Omental fat pad (tissue), 3 donors: ENCODE measurements at regions not wholly inside any gene's neighbourhood (a gene's known extent, or its start where the extent isn't known, plus 50 kb on each side); places are given as distances from the start of the nearest gene placed in this dataset.
"Not testable (repeated sequence)": the region's sequence is repeated elsewhere in the genome, so short reads cannot be mapped to it uniquely, and the experiment has no call there.

Experiments used
- ATAC-seq: fragments of 150-250 bp; one replicate; pipeline ENCODE4 v1.9.1; 2016; ENCODE audit warnings: mild to moderate bottlenecking, moderate library complexity; ENCODE audit not compliant: low FRiP score
- DNase-seq: peaks from one replicate; pipeline ENCODE4 v3.0.0-alpha.2; 2019; ENCODE audit warnings: low spot score
- TF ChIP-seq, protein P1 (sequence below), 3 donors: fragments of 450-650 bp; IDR thresholded peaks; one replicate each; pipeline ENCODE4 v1.5.1; 2016 to 2017; ENCODE audit warnings: antibody characterized with exemption in 3 of 3, mild to moderate bottlenecking in 3 of 3, moderate library complexity in 2 of 3

DNA sequence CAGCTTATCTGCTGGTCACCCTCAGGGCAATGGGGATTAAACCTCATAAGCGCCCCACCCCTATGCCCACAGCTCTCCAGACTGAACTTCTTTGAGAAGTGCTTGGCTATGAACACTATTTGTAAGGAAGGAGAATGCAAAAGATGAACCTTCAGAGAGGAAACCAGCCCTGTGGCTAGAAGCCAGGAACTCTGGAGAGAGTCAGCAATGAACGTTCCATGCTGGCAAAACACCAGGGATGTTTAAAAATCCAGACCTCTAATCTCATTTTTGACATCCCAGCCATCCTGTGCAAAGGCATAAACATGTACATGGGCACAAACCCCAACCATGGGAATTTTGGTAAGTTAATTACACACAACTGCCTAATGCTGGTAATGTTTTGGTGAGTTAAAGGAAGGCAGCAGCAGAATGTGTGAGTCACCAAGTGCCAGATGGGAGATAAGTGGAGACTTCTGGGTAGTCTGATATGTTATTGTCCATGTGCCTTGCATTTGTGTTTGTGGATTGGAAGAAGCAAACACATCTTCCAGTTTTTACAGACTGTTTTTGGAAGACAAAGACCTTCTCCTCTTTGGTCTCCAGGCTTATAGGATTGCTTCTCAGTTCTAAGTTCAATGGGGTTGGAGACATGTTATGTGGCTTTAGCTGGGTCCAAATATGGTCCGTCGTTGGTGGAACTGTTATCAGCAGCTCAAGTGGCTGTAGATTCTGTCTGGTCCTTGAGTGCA is 174.1 kb upstream of the ETV3 start:
- DNase-seq (no peak), ATAC-seq (no peak)
- TF ChIP-seq, protein P1, sequence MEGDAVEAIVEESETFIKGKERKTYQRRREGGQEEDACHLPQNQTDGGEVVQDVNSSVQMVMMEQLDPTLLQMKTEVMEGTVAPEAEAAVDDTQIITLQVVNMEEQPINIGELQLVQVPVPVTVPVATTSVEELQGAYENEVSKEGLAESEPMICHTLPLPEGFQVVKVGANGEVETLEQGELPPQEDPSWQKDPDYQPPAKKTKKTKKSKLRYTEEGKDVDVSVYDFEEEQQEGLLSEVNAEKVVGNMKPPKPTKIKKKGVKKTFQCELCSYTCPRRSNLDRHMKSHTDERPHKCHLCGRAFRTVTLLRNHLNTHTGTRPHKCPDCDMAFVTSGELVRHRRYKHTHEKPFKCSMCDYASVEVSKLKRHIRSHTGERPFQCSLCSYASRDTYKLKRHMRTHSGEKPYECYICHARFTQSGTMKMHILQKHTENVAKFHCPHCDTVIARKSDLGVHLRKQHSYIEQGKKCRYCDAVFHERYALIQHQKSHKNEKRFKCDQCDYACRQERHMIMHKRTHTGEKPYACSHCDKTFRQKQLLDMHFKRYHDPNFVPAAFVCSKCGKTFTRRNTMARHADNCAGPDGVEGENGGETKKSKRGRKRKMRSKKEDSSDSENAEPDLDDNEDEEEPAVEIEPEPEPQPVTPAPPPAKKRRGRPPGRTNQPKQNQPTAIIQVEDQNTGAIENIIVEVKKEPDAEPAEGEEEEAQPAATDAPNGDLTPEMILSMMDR (IDR thresholded peaks at IDR 0.05), result no peak

DNA sequence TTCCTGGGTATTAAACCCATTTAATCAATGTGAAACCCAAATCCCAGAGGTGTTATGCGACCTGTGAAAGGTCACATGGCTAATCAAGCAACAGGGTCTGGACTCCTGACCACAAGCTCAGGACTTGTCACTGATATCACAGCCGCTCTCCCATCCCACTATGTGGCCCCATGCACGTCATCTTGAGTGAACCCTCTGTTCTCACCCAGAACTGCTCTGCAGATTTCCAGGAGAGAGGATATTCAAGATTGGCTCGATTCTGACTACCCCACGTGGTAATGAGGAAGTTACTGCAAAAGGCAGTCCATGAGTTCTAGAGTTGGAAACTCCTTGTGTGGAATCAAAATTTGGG is 173.5 kb upstream of the ETV3 start:
- DNase-seq, result no peak
- no peak for ATAC-seq
- TF ChIP-seq, protein P1 (IDR thresholded peaks at IDR 0.05), result no peak

DNA sequence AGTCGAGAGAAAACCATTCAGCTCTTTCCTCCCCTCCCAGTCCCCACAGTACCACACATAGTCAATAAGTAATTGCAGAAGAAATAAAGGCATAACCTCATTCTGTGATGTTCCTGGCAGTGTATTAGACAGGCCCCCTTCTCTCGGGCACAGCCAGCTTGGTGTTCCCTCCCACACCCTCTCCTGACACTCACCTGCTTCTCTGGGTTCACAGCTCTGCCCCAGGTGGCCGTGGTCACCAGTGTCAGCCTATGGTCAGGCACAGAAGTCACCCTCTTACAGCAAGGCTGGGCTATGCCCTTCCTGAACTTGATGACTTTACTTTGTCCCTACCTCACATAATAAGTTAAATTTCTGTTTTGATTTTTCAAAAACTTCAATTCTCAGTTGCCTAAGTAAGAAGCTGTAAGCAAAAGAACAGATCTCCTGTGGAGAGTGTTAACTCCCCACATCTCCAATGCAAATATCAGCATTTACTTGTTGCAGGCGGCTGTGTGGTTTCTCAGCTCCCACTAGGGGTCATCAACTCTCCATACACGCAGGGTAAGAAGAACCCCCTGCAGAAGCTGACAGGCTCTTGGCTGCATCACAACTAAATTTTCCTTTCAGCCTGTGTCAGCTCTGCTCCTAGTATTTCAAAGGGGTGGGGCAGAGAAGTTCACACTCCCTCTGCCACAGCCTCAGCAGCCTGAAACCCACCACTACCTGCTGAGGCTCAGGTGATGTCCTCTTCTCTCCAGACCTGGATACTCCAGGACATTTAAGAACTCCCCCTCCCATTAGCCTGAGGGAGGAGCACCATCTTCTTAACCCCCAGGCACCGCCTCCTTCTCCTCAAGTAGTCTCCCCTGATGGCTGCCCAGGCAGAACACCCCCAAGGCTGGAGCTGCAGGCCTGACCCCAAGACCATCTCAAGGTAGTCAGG is 172.9 kb upstream of the ETV3 start:
- DNase-seq, result not testable (repeated sequence)
- peak; percentile 65 for ATAC-seq

DNA sequence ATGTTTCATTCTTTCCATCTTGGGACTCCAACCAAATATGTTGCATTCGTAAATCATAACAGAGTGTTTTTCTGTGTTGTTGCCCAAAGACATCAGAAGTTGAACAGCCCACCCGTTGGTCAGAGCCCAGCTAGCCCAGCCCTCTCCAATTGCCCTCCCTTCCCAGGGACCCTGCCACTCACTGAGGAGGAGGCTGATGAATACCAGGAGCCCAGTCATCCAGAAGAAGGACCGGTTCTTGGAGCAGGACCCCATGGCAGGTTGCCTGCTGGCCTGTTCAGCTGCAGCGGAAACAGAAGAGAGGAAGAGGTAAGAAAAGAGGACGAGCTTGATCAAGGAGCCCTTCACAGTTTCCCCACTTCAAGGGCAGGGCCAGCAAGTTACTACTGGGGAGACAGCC is 172.2 kb upstream of the ETV3 start:
- TF ChIP-seq, protein P1 (IDR thresholded peaks at IDR 0.05), result no peak
- ATAC-seq (peak; percentile 61), DNase-seq (no peak)

DNA sequence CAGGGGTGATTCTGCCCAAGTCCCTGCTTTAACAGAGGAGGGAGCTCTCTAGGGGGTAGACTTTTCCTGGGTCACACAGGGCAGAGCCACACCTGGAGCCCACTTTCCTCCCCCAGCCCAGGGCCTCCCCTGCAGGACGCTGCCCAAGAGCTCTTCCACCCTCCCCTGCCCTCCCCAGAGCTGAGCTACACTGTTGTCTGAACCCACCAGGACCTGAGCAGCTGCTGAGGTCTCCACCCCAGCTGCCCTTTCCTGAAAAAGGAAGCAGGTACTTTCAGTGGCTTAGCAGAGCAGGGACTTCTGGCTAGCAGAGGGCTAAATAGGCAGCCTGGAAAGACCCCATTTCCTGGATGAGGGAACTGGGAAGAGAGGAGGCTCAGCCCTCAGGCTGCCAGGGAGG is 169.3 kb upstream of the ETV3 start:
- TF ChIP-seq, protein P1 (IDR thresholded peaks at IDR 0.05), result no peak
- DNase-seq, result no peak
- no peak for ATAC-seq

DNA sequence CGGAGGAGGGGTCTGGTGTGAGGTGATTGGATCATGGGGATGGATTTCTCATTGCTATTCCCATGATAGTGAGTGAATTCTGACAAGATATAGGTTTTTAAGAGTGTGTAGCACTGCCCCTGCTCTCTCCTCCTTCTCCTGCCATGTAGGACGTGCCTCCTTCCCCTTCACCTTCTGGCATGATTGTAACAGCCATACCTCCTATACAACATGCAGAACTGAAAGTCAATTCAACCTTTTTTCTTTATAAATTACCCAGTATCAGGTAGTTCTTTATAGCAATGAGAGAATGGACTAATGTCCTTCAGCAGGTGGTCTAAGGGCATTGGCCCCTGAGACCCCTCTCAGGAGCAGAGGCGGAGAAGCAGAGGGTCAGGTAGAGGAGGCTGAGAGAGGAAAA is 168.7 kb upstream of the ETV3 start:
- DNase-seq, result no peak
- no peak for ATAC-seq
- TF ChIP-seq, protein P1 (IDR thresholded peaks at IDR 0.05), result no peak

DNA sequence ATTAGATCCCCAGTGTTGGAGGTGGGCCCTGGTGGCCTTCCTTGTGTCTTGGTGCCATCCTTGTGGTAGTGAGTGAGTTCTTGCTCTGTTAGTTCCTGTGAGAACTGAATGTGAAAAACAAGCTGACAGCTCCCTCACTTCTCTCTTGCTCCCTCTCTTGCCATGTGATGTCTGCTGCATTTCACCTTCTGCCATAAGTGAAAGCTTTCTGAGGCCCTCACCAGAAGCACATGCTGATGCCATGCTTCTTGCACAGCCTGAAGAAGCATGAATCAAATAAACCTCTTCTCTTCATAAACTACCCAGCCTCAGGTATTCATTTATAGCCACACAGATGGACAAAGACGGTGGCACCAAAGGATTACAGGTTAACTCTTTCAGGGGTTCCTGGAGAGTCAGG is 166.1 kb upstream of the ETV3 start:
- ATAC-seq (no peak), DNase-seq (no peak)
- TF ChIP-seq, protein P1 (IDR thresholded peaks at IDR 0.05), result no peak
